ENCODE measurements at regions not wholly inside any gene's neighbourhood (a gene's known extent, or its start where the extent isn't known, plus 50 kb on each side); places are given as distances from the start of the nearest gene placed in this dataset.

GRCh38 chr5:115456539-115457040 is 88.0 kb downstream of the FEM1C start:
- H3K4me1 ChIP-seq (ENCODE audit: control insufficient read depth, insufficient read depth, low read length): peaks cover 13% of the 10 kb centered on the region
- no peak overlapping the region for H3K4me3 ChIP-seq (ENCODE audit: insufficient read depth, low read depth, low read length)
- H3K27ac ChIP-seq (ENCODE audit: insufficient read depth, low read length): no peak overlapping the region
- 0 out of 2 replicates have a peak overlapping the region, but pooled peaks have one; percentile 9 for H2BK20ac ChIP-seq (ENCODE audit: low read depth, low read length)
- TF ChIP-seq NFE2L2 (IDR thresholded peaks at IDR 0.05; ENCODE audit: low read depth, low read length): no peak
- TF ChIP-seq SMC3 (IDR thresholded peaks at IDR 0.05; ENCODE audit: low read depth, low read length): no peak
- no peak for TF ChIP-seq RFX5 (IDR thresholded peaks at IDR 0.05; ENCODE audit: low read depth, low read length)
- TF ChIP-seq BHLHE40 (IDR thresholded peaks at IDR 0.05; ENCODE audit: low read depth, low read length): no peak
- no peak for TF ChIP-seq MAFK (IDR thresholded peaks at IDR 0.05; ENCODE audit: low read depth, low read length)
- TF ChIP-seq POLR2A (IDR thresholded peaks at IDR 0.05; ENCODE audit: low read depth, low read length): no peak
- TF ChIP-seq CTCF (conservative IDR thresholded peaks at IDR 0.05; ENCODE audit: low read depth, low read length): no peak
- TF ChIP-seq USF2 (IDR thresholded peaks at IDR 0.05; ENCODE audit: low read depth, low read length): no peak
- no peak for TF ChIP-seq RAD21 (IDR thresholded peaks at IDR 0.05; ENCODE audit: low read length)
- no peak for TF ChIP-seq FOS (IDR thresholded peaks at IDR 0.05; ENCODE audit: low read depth, low read length)
- no peak for TF ChIP-seq MXI1 (IDR thresholded peaks at IDR 0.05; ENCODE audit: borderline replicate concordance, low read depth, low read length)
- no peak for TF ChIP-seq ELK1 (IDR thresholded peaks at IDR 0.05; ENCODE audit: borderline replicate concordance, low read depth, low read length)
- dilution Hi-C loops (cut with HindIII; ENCODE audit: low sequenced_read_pairs, unreplicated experiment) (no loop called here), intact Hi-C loops (cut with micrococcal nuclease) (no loop called here), in situ Hi-C loops (cut with MboI; ENCODE audit: low sequenced_read_pairs) (no loop called here)
- H4K5ac ChIP-seq (ENCODE audit: low read depth, low read length): no peak overlapping the region
- no peak overlapping the region for H3K4me2 ChIP-seq (ENCODE audit: low read depth, low read length)
- no peak overlapping the region for H2BK120ac ChIP-seq (ENCODE audit: low read depth, low read length)
- WGBS, 2 experiments (ENCODE audit: extremely low coverage in 2 of 2, insufficient read length in 1 of 2): 79% methylated on average over 2 of the region's 7 CpGs; no CpG with 5 or more reads in 1 of the 2 experiments
- H2AK9ac ChIP-seq (replicated peaks; ENCODE audit: low read depth, low read length, poor library complexity): peak overlapping the region; percentile 56
- POLR2A ChIA-PET (ENCODE audit: unreplicated experiment): no interaction called here
- H3K56ac ChIP-seq (ENCODE audit: extremely low read depth, insufficient read depth, low read length): no peak overlapping the region
- no peaks in the 10 kb centered on the region for H3K27me3 ChIP-seq (ENCODE audit: control insufficient read depth, insufficient read depth, low read length)
- no peak overlapping the region for H3K23ac ChIP-seq (ENCODE audit: low read depth, low read length)
- H4K20me1 ChIP-seq (ENCODE audit: insufficient read depth, low read length): no peaks in the 10 kb centered on the region
- H2BK5ac ChIP-seq (ENCODE audit: low read depth, low read length, poor library complexity, severe bottlenecking): no peak overlapping the region
- no peaks in the 10 kb centered on the region for H3K9me3 ChIP-seq (ENCODE audit: control insufficient read depth, insufficient read depth, low read length)
- ATAC-seq (ENCODE audit: low read depth): no peak
- no peaks in the 10 kb centered on the region; a peak in 1 of 4 replicates for H3K79me1 ChIP-seq (ENCODE audit: low read depth in 1 of 2, low read length in 2 of 2)
- no peak overlapping the region for H3K14ac ChIP-seq (replicated peaks; ENCODE audit: low read depth, low read length)
- H4K91ac ChIP-seq (ENCODE audit: insufficient read depth, low read depth, low read length): no peak overlapping the region
- no peak for DNase-seq
- peaks cover 18% of the 10 kb centered on the region for H3K9me1 ChIP-seq (ENCODE audit: insufficient read depth, low read length)
- CTCF ChIA-PET: no interaction called here
- no peak overlapping the region for H3K9ac ChIP-seq (ENCODE audit: low read depth, low read length)
- H4K8ac ChIP-seq (ENCODE audit: low read depth in 2 of 2, low read length in 2 of 2): no peak overlapping the region
- H2AFZ ChIP-seq (replicated peaks; ENCODE audit: low read length, poor library complexity): no peak overlapping the region
- no peaks in the 10 kb centered on the region for H3K36me3 ChIP-seq (ENCODE audit: control insufficient read depth, insufficient read depth, low read length)
- H2BK15ac ChIP-seq (ENCODE audit: low read depth, low read length): no peak overlapping the region
- peak overlapping the region; percentile 14; the same call in 1 of the 2 replicates for H3K4ac ChIP-seq (ENCODE audit: low read depth, low read length)
- no TSS peak for BruUV-seq (replicated peaks)
- H3K18ac ChIP-seq (ENCODE audit: low read depth, low read length): no peak overlapping the region
- H2AK5ac ChIP-seq (ENCODE audit: low read depth, low read length): peak overlapping the region; percentile 27; the same call in 1 of the 2 replicates

Data from IMR-90 (cell line).